MM.1S (cell line): ENCODE measurements at regions not wholly inside any gene's neighbourhood (a gene's known extent, or its start where the extent isn't known, plus 50 kb on each side); places are given as distances from the start of the nearest gene placed in this dataset.

Experiments used
- DNase-seq: peaks from one replicate; pipeline ENCODE4 v3.0.0-alpha.2; 2015
- H2AFZ ChIP-seq: fragments of 300-600 bp; sonication (generic); 2 replicates; pipeline ENCODE4 v1.6.0; 2016; ENCODE audit warnings: antibody characterized with exemption, low read length
- H3F3A ChIP-seq: fragments of 300-600 bp; sonication (generic); 2 replicates; pipeline ENCODE4 v1.6.1; 2016; ENCODE audit warnings: mild to moderate bottlenecking, antibody characterized with exemption, low read length, moderate library complexity, mixed read lengths; ENCODE audit not compliant: insufficient read depth
- H3K27ac ChIP-seq: fragments of 300-600 bp; sonication (generic); 2 replicates; pipeline ENCODE4 v1.5.1; 2016; ENCODE audit warnings: mild to moderate bottlenecking, low read length
- H3K27me3 ChIP-seq: fragments of 300-600 bp; sonication (generic); replicated peaks from 2 replicates; pipeline ENCODE4 v1.6.0; 2016; ENCODE audit warnings: low read length; ENCODE audit not compliant: insufficient read depth
- H3K36me3 ChIP-seq: fragments of 300-600 bp; sonication (generic); replicated peaks from 2 replicates; pipeline ENCODE4 v1.6.1; 2016; ENCODE audit warnings: mild to moderate bottlenecking, low read length, mixed read lengths; ENCODE audit not compliant: insufficient read depth
- H3K4me1 ChIP-seq: fragments of 300-600 bp; sonication (generic); 2 replicates; pipeline ENCODE4 v1.6.1; 2016; ENCODE audit warnings: low read length, mixed read lengths
- H3K4me2 ChIP-seq: fragments of 300-600 bp; sonication (generic); 2 replicates; pipeline ENCODE4 v1.6.0; 2016; ENCODE audit warnings: low read depth, low read length
- H3K4me3 ChIP-seq: fragments of 300-600 bp; sonication (generic); 2 replicates; pipeline ENCODE4 v1.5.1; 2016; ENCODE audit warnings: low read length, mixed read lengths
- H3K79me2 ChIP-seq: fragments of 300-600 bp; sonication (generic); 2 replicates; pipeline ENCODE4 v1.6.1; 2016; ENCODE audit warnings: mixed run types, low read length, mixed read lengths
- H3K9ac ChIP-seq: fragments of 300-600 bp; sonication (generic); 2 replicates; pipeline ENCODE4 v1.6.1; 2016; ENCODE audit warnings: low read length, mixed read lengths
- H3K9me2 ChIP-seq: fragments of 300-600 bp; sonication (generic); replicated peaks from 2 replicates; pipeline ENCODE4 v1.6.1; 2016; ENCODE audit warnings: mild to moderate bottlenecking, low read length, mixed read lengths; ENCODE audit not compliant: insufficient read depth
- H3K9me3 ChIP-seq: fragments of 300-600 bp; sonication (generic); replicated peaks from 2 replicates; pipeline ENCODE4 v1.6.1; 2016; ENCODE audit warnings: mild to moderate bottlenecking, low read length, mixed read lengths; ENCODE audit not compliant: insufficient read depth
- H4K20me1 ChIP-seq: fragments of 300-600 bp; sonication (generic); 2 replicates; pipeline ENCODE4 v1.6.1; 2016; ENCODE audit warnings: mild to moderate bottlenecking, low read length, moderate library complexity, mixed read lengths; ENCODE audit not compliant: insufficient read depth
- EZH2 ChIP-seq: fragments of 300-600 bp; sonication (generic); optimal IDR thresholded peaks from 2 replicates; pipeline ENCODE3; 2017; ENCODE audit warnings: low read depth, mild to moderate bottlenecking, antibody characterized with exemption, low read length, mixed read lengths
- EZH2phosphoT487 ChIP-seq: fragments of 300-600 bp; sonication (generic); IDR thresholded peaks from 2 replicates; pipeline ENCODE4 v1.6.1; 2018; ENCODE audit warnings: antibody characterized with exemption, low read length
- TF ChIP-seq, protein P1 (sequence below): fragments of 300-600 bp; sonication (generic); IDR thresholded peaks from 2 replicates; pipeline ENCODE4 v1.5.1; 2016; ENCODE audit warnings: antibody characterized with exemption, low read length, mixed read lengths

DNA sequence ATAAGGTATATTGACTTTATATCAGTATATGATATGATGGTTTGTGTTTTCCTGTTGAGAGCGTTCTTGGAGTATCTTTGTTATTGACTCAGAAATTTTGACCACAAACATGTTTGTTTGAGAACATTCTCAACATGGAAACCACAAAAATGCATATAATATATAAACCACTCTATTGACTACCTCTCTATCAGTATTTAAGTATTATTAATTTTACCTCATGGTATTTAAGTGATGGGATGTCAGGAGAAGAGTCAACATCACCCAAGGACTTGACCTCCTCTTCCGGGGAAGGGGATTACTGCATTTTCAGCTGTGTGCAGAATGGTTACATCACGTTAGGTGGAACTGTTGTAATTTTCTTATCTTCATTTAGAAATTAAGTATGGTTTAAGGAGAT is 54.3 kb upstream of the PUDP start:
- Histone ChIP-seq H3K9ac (no peak overlapping the region), H3K9me3 (no peaks in the 10 kb centered on the region), H3K4me3 (no peak overlapping the region), H3F3A (no peaks in the 10 kb centered on the region), H3K36me3 (no peaks in the 10 kb centered on the region), H3K4me1 (no peaks in the 10 kb centered on the region), H4K20me1 (no peaks in the 10 kb centered on the region), H3K27me3 (no peaks in the 10 kb centered on the region), H3K9me2 (no peaks in the 10 kb centered on the region), H2AFZ (no peak overlapping the region), H3K27ac (no peak overlapping the region), H3K4me2 (no peak overlapping the region), H3K79me2 (no peaks in the 10 kb centered on the region)
- TF ChIP-seq EZH2 (no peak), EZH2phosphoT487 (no peak)
- TF ChIP-seq, protein P1, sequence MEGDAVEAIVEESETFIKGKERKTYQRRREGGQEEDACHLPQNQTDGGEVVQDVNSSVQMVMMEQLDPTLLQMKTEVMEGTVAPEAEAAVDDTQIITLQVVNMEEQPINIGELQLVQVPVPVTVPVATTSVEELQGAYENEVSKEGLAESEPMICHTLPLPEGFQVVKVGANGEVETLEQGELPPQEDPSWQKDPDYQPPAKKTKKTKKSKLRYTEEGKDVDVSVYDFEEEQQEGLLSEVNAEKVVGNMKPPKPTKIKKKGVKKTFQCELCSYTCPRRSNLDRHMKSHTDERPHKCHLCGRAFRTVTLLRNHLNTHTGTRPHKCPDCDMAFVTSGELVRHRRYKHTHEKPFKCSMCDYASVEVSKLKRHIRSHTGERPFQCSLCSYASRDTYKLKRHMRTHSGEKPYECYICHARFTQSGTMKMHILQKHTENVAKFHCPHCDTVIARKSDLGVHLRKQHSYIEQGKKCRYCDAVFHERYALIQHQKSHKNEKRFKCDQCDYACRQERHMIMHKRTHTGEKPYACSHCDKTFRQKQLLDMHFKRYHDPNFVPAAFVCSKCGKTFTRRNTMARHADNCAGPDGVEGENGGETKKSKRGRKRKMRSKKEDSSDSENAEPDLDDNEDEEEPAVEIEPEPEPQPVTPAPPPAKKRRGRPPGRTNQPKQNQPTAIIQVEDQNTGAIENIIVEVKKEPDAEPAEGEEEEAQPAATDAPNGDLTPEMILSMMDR: no peak
- DNase-seq: no peak

DNA sequence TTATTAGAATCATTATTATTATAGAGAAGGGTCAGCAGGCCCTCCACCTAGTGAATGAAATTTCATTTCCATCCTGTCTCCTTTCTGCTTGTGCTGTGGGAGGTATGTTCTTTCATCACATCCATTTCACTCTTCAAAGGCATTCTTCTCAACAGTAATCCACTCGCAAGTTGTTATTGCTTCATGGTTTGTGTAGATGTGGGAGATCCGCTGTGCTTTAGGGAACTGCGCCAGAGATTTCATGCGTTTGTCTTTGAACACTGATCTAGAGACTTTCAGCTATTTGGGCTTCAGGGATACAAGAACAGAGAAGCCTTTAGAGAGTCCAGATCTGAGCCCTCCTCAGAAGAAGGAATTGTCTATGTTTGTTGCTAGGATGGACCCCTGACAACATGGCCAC is 53.5 kb upstream of the PUDP start:
- Histone ChIP-seq H3K79me2 (no peaks in the 10 kb centered on the region), H3K27me3 (no peaks in the 10 kb centered on the region), H3K27ac (no peak overlapping the region), H3F3A (no peaks in the 10 kb centered on the region), H3K4me2 (no peak overlapping the region), H4K20me1 (no peaks in the 10 kb centered on the region), H3K4me3 (no peak overlapping the region), H3K9ac (no peak overlapping the region), H3K9me2 (no peaks in the 10 kb centered on the region), H3K36me3 (no peaks in the 10 kb centered on the region), H3K9me3 (no peaks in the 10 kb centered on the region), H2AFZ (no peak overlapping the region), H3K4me1 (no peaks in the 10 kb centered on the region)
- no peak for TF ChIP-seq EZH2phosphoT487
- no peak for TF ChIP-seq EZH2
- TF ChIP-seq, protein P1: no peak
- DNase-seq: no peak

DNA sequence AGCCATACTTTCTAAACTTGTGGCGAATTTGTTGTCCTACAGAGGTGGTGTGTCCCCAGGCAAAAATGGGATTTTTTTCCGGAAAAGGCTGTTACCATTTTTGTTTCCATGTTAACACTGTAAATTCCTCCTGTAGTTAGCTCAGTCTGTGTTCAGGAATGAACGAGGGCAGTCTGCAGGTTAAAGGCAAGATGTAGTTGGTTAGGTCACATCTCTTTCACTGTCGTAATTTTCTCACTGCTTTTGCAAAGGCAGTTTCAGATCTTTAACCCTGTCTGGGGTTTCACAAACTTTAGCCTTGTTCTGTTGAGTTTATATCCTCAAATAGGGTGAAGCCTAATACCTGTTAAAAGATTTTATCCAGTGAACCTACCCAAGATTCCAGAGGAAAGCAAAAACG is 50.5 kb upstream of the PUDP start:
- no peak for TF ChIP-seq EZH2phosphoT487
- no peak for TF ChIP-seq EZH2
- TF ChIP-seq, protein P1: no peak

More for the DNA sequence above, 50.5 kb upstream of the PUDP start:
- Histone ChIP-seq H3K79me2 (no peaks in the 10 kb centered on the region), H3K4me3 (no peak overlapping the region), H3K36me3 (no peaks in the 10 kb centered on the region), H3K4me2 (no peak overlapping the region), H4K20me1 (no peaks in the 10 kb centered on the region), H2AFZ (no peak overlapping the region), H3K27ac (no peak overlapping the region), H3K9me2 (no peaks in the 10 kb centered on the region), H3F3A (no peaks in the 10 kb centered on the region), H3K4me1 (no peaks in the 10 kb centered on the region), H3K9ac (no peak overlapping the region), H3K27me3 (no peaks in the 10 kb centered on the region), H3K9me3 (no peaks in the 10 kb centered on the region)
- no peak for DNase-seq
